ENCODE measurements at regions not wholly inside any gene's neighbourhood (a gene's known extent, or its start where the extent isn't known, plus 50 kb on each side); places are given as distances from the start of the nearest gene placed in this dataset.
"Not testable (repeated sequence)": the region's sequence is repeated elsewhere in the genome, so short reads cannot be mapped to it uniquely, and the experiment has no call there.

GRCh38 chr3:26368312-26368711, 254.3 kb upstream of the LRRC3B start:
- DNase-seq = no peak

GRCh38 chr3:26369133-26369532, 253.4 kb upstream of the LRRC3B start:
- DNase-seq = no peak

- DNase-seq = no peak
These were observed 246.6 kb upstream of the LRRC3B start for GRCh38 chr3:26375843-26376530.

GRCh38 chr3:26381411-26381810, 241.2 kb upstream of the LRRC3B start:
- DNase-seq = no peak

GRCh38 chr3:26406636-26407035, 215.9 kb upstream of the LRRC3B start:
- DNase-seq = no peak

GRCh38 chr3:26418553-26418952, 204.0 kb upstream of the LRRC3B start:
- no peak for DNase-seq

- no peak for DNase-seq
These were observed 200.2 kb upstream of the LRRC3B start for GRCh38 chr3:26422415-26422814.

GRCh38 chr3:26425076-26425475, 197.5 kb upstream of the LRRC3B start:
- no peak for DNase-seq

GRCh38 chr3:26428992-26429391, 193.6 kb upstream of the LRRC3B start:
- no peak for DNase-seq

GRCh38 chr3:26437678-26438077, 184.9 kb upstream of the LRRC3B start:
- DNase-seq = peak in 1 of 3 donors; percentile 32

GRCh38 chr3:26438325-26438940, 184.1 kb upstream of the LRRC3B start:
- DNase-seq = no peak

GRCh38 chr3:26438981-26439884, 183.3 kb upstream of the LRRC3B start:
- no peak for DNase-seq

GRCh38 chr3:26449996-26450395, 172.6 kb upstream of the LRRC3B start:
- no peak for DNase-seq

- DNase-seq = no peak
These were observed 170.2 kb upstream of the LRRC3B start for GRCh38 chr3:26452363-26452762.

- DNase-seq = no peak
These were observed 161.6 kb upstream of the LRRC3B start for GRCh38 chr3:26460985-26461384.

GRCh38 chr3:26472345-26472744, 150.2 kb upstream of the LRRC3B start:
- no peak for DNase-seq

GRCh38 chr3:26474706-26475105, 147.9 kb upstream of the LRRC3B start:
- DNase-seq = no peak

- DNase-seq = no peak
These were observed 142.2 kb upstream of the LRRC3B start for GRCh38 chr3:26480377-26480776.

GRCh38 chr3:26484140-26484539, 138.4 kb upstream of the LRRC3B start:
- DNase-seq = no peak

- no peak for DNase-seq
These were observed 124.3 kb upstream of the LRRC3B start for GRCh38 chr3:26498271-26498670.

- DNase-seq = no peak
These were observed 117.2 kb upstream of the LRRC3B start for GRCh38 chr3:26505399-26505798.

GRCh38 chr3:26514445-26515029, 108.0 kb upstream of the LRRC3B start:
- DNase-seq = not testable (repeated sequence)

All from muscle of back (tissue), 3 donors.